ENCODE measurements at regions not wholly inside any gene's neighbourhood (a gene's known extent, or its start where the extent isn't known, plus 50 kb on each side); places are given as distances from the start of the nearest gene placed in this dataset.

DNA sequence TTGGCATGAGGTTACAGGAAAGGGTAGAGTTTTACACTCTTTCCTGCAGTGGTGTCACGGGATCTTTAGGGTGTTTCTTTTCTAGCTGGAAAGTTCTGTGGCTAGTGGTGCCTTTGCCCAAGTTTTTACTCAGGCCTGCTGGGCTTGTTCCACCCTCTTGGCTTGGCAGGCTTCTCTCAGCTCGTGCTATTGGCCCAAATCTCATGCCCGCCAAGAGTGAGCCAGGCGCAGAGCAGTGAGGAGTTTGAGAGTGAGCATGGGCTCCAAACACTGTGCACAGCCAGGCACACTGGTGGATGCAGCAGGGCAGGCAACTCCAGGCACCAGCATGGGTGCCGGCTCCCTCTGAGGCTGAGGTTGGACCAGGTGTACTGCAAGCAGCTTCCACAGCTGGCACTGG lies 206.5 kb downstream of the SAMD5 start:
- no peak overlapping the region for H3K9ac ChIP-seq (ENCODE audit: low read depth, low read length)
- H3K27ac ChIP-seq (ENCODE audit: low read depth, low read length), result no peak overlapping the region
- H3K4me3 ChIP-seq (ENCODE audit: low read depth, low read length), result no peak overlapping the region
- H3K36me3 ChIP-seq (ENCODE audit: control insufficient read depth, insufficient read depth, low read length), result no peaks in the 10 kb centered on the region
- no peaks in the 10 kb centered on the region for H3K27me3 ChIP-seq (ENCODE audit: control insufficient read depth, insufficient read depth, low read length)
- no peaks in the 10 kb centered on the region for H3K4me1 ChIP-seq (ENCODE audit: control insufficient read depth, insufficient read depth, low read length)
- H3K9me3 ChIP-seq (ENCODE audit: control insufficient read depth, insufficient read depth, low read length), result no peaks in the 10 kb centered on the region

DNA sequence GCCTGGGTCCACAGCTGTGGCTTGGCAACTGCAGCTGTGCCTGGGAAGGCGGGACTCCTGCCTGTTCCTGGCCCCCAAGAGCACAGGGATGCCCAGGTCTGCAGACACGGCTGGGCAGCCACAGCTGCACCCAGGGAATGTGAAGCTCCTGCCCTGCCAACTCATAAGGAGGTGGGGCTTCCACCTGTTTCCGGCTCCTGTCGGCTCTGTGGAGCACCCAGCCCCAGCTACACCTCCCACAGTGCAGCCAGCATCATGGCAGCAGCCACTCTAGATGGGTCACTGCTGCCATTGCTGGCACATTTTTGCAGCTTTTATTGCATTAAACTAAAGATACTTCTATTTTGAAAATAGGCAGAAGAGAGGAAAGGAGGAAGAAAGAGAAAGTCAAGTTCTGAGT lies 207.9 kb downstream of the SAMD5 start:
- no peak overlapping the region for H3K9ac ChIP-seq (ENCODE audit: low read depth, low read length)
- no peak overlapping the region for H3K4me3 ChIP-seq (ENCODE audit: low read depth, low read length)
- H3K27me3 ChIP-seq (ENCODE audit: control insufficient read depth, insufficient read depth, low read length), result no peaks in the 10 kb centered on the region
- H3K9me3 ChIP-seq (ENCODE audit: control insufficient read depth, insufficient read depth, low read length), result no peaks in the 10 kb centered on the region
- H3K27ac ChIP-seq (ENCODE audit: low read depth, low read length), result no peak overlapping the region
- H3K4me1 ChIP-seq (ENCODE audit: control insufficient read depth, insufficient read depth, low read length), result no peaks in the 10 kb centered on the region
- no peaks in the 10 kb centered on the region for H3K36me3 ChIP-seq (ENCODE audit: control insufficient read depth, insufficient read depth, low read length)

DNA sequence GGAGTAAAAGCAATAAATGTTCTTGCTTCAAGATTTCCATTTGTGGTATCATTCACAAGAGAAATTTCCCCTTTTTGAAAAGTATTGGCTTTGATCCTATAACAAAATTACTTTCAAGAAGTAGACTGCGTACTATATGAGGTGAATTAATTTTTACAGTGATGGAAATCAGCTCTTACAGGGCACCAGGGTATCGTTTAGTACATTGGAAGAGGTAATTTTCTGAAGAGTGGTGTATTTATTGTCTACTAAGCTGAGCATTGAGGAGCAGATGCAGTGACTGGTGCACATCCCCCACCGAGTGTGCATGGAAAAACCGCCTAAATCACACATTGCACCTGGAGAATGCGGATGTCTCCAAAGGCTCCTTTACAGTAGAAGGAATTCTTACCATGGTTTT lies 209.5 kb downstream of the SAMD5 start:
- H3K9ac ChIP-seq (ENCODE audit: low read depth, low read length), result no peak overlapping the region
- H3K9me3 ChIP-seq (ENCODE audit: control insufficient read depth, insufficient read depth, low read length), result no peaks in the 10 kb centered on the region
- no peak overlapping the region for H3K27ac ChIP-seq (ENCODE audit: low read depth, low read length)
- no peaks in the 10 kb centered on the region for H3K36me3 ChIP-seq (ENCODE audit: control insufficient read depth, insufficient read depth, low read length)
- no peaks in the 10 kb centered on the region for H3K27me3 ChIP-seq (ENCODE audit: control insufficient read depth, insufficient read depth, low read length)
- no peak overlapping the region for H3K4me3 ChIP-seq (ENCODE audit: low read depth, low read length)
- no peaks in the 10 kb centered on the region for H3K4me1 ChIP-seq (ENCODE audit: control insufficient read depth, insufficient read depth, low read length)

DNA sequence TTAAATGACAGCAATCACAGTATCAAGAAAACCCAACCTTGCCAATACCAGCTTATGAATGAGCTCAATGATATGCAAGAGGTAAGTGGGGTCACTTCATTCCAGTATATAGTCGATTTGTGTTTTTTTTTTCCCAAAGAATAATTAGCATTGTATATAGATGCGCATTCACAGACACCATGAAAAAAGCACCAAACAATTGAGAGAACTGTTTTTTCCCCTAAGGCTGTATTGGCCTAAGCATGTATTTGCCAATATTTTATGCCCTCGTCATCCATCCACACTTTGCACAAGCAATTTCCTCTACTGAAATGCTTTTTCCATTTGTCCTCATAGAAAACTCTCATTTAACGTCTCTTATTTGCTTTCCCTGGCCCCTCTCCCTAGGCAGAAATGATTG lies 213.7 kb downstream of the SAMD5 start:
- Histone ChIP-seq H3K27me3 (ENCODE audit: control insufficient read depth, insufficient read depth, low read length) (no peaks in the 10 kb centered on the region), H3K9ac (ENCODE audit: low read depth, low read length) (no peak overlapping the region), H3K4me3 (ENCODE audit: low read depth, low read length) (no peak overlapping the region), H3K9me3 (ENCODE audit: control insufficient read depth, insufficient read depth, low read length) (no peaks in the 10 kb centered on the region), H3K27ac (ENCODE audit: low read depth, low read length) (no peak overlapping the region), H3K36me3 (ENCODE audit: control insufficient read depth, insufficient read depth, low read length) (no peaks in the 10 kb centered on the region), H3K4me1 (ENCODE audit: control insufficient read depth, insufficient read depth, low read length) (peaks cover 11% of the 10 kb centered on the region)

DNA sequence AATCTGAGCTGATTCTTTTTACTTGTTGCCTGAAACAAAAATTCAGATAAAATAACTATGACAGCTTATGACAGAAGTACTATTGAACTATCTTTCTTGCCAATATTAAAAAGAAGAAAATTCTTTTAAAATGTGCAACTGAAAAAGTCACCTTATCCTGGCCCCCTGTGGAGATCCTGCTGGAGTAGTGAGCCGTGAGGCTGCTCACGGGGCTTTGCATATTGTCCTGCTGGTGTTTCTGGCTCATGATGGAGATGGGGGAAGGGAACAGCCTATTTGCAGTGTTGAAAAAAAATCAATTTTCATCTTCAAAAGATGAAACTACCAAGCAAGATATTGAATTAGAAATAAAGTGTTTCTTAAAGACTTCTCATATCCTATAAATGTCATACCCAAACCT lies 216.0 kb downstream of the SAMD5 start:
- Histone ChIP-seq H3K4me3 (ENCODE audit: low read depth, low read length) (no peak overlapping the region; the same call in 1 of the 2 replicates), H3K36me3 (ENCODE audit: control insufficient read depth, insufficient read depth, low read length) (no peaks in the 10 kb centered on the region), H3K4me1 (ENCODE audit: control insufficient read depth, insufficient read depth, low read length) (peaks cover 11% of the 10 kb centered on the region), H3K9me3 (ENCODE audit: control insufficient read depth, insufficient read depth, low read length) (no peaks in the 10 kb centered on the region), H3K27ac (ENCODE audit: low read depth, low read length) (no peak overlapping the region), H3K9ac (ENCODE audit: low read depth, low read length) (no peak overlapping the region), H3K27me3 (ENCODE audit: control insufficient read depth, insufficient read depth, low read length) (no peaks in the 10 kb centered on the region)

DNA sequence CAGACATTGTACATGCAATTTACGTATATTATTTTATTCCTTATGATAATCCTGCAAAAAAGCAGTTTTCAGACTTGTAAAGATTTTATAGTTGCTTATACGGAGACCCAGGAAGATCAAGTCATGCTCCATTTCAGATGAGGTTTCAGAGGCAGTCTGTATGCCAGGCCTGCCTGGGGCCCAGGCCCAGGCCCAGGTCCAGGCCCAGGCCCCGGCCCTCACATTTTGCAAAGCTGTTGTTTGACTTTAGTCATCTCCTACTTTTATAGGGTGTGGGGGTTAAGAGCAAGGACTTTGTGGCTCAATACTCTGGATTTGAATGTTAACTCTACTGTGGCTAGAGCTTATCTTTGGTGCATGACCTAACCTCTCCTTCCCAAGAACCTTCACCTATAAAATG lies 217.9 kb downstream of the SAMD5 start:
- Histone ChIP-seq H3K9me3 (ENCODE audit: control insufficient read depth, insufficient read depth, low read length) (no peaks in the 10 kb centered on the region), H3K27me3 (ENCODE audit: control insufficient read depth, insufficient read depth, low read length) (no peaks in the 10 kb centered on the region), H3K4me3 (ENCODE audit: low read depth, low read length) (no peak overlapping the region), H3K36me3 (ENCODE audit: control insufficient read depth, insufficient read depth, low read length) (no peaks in the 10 kb centered on the region), H3K9ac (ENCODE audit: low read depth, low read length) (no peak overlapping the region), H3K27ac (ENCODE audit: low read depth, low read length) (no peak overlapping the region), H3K4me1 (ENCODE audit: control insufficient read depth, insufficient read depth, low read length) (peaks cover 11% of the 10 kb centered on the region)

DNA sequence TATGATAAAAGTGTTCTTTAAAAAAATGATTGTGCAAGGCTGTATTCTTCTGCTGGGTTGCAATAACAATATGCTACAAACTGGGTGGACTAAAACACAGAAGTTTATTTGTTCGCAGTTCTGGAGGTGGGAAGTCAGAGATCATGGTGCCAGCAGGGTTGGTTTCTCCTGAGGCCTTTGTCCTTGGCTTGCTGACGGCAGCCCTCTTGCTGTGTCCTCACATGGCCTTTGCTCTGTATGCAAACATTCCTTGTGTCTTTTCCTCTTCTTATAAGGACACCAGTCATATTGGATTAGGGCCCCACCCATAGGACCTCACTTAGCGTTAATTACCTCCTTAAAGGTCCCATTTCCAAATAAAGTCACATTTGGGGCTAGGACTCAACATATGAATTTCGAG lies 220.4 kb downstream of the SAMD5 start:
- Histone ChIP-seq H3K36me3 (ENCODE audit: control insufficient read depth, insufficient read depth, low read length) (no peaks in the 10 kb centered on the region), H3K4me3 (ENCODE audit: low read depth, low read length) (no peak overlapping the region), H3K9me3 (ENCODE audit: control insufficient read depth, insufficient read depth, low read length) (no peaks in the 10 kb centered on the region), H3K27me3 (ENCODE audit: control insufficient read depth, insufficient read depth, low read length) (no peaks in the 10 kb centered on the region), H3K9ac (ENCODE audit: low read depth, low read length) (no peak overlapping the region), H3K27ac (ENCODE audit: low read depth, low read length) (no peak overlapping the region), H3K4me1 (ENCODE audit: control insufficient read depth, insufficient read depth, low read length) (peaks cover 11% of the 10 kb centered on the region)

DNA sequence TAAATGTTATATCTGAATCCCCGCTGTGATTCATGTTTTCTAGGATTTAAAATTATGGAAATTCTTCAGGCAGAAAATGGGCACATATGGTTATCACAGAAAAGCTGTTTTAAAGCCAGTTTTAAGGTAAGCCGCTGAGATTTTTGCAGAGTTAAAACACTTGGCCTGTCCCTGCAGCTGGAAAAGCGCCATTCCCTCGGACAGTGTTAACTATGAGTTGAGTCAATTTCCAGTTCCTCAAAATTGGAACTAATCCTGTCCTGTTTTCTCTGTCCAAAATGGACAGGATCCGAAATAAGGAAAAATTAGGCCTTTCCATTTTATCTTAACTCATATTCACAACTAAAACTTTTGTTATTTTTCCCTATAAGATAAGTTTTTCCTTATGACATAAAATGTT lies 225.2 kb downstream of the SAMD5 start:
- Histone ChIP-seq H3K36me3 (ENCODE audit: control insufficient read depth, insufficient read depth, low read length) (no peaks in the 10 kb centered on the region), H3K9ac (ENCODE audit: low read depth, low read length) (no peak overlapping the region), H3K27me3 (ENCODE audit: control insufficient read depth, insufficient read depth, low read length) (no peaks in the 10 kb centered on the region), H3K27ac (ENCODE audit: low read depth, low read length) (no peak overlapping the region), H3K4me1 (ENCODE audit: control insufficient read depth, insufficient read depth, low read length) (no peaks in the 10 kb centered on the region; the same call in 1 of the 2 replicates), H3K4me3 (ENCODE audit: low read depth, low read length) (no peak overlapping the region), H3K9me3 (ENCODE audit: control insufficient read depth, insufficient read depth, low read length) (no peaks in the 10 kb centered on the region)

DNA sequence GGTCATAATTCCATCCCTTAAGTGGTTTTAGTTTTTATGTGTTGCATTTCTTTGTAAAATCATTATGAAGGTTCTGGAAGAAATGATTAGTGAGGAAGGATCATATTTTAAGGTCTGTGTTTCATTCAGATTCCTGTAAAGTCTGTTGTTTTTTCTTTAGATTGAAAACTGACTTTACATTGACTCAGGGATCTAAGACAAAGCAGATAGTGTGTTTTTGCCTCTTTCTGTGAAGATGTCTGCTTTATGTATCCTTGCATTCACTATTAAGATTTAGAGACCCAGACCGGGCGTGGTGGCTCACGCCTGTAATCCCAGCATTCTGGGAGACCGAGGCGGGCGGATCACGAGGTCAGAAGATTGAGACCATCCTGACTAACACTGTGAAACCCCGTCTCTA lies 225.7 kb downstream of the SAMD5 start:
- Histone ChIP-seq H3K4me3 (ENCODE audit: low read depth, low read length) (no peak overlapping the region), H3K27ac (ENCODE audit: low read depth, low read length) (no peak overlapping the region), H3K9ac (ENCODE audit: low read depth, low read length) (no peak overlapping the region), H3K4me1 (ENCODE audit: control insufficient read depth, insufficient read depth, low read length) (peaks cover 3% of the 10 kb centered on the region; the same call in 1 of the 2 replicates), H3K9me3 (ENCODE audit: control insufficient read depth, insufficient read depth, low read length) (no peaks in the 10 kb centered on the region), H3K36me3 (ENCODE audit: control insufficient read depth, insufficient read depth, low read length) (no peaks in the 10 kb centered on the region), H3K27me3 (ENCODE audit: control insufficient read depth, insufficient read depth, low read length) (no peaks in the 10 kb centered on the region)

DNA sequence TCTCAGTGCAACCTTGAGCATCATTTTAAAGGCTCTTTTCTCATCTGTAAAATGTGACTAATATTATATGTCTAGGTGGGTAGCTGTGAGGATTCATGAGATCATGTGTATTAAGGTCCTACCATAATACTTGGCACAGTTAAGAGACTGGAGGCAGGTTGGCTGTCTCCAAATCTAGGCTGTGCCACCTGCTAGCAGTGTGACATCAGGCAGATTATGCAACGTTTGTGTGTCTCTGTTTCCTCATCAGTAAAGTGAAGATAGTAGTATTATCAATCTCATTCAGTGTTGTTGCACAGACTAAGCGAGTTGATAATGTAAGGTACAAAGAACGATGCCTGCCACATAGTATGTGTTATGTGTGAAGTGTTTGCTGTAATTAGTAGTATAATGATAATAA lies 227.4 kb downstream of the SAMD5 start:
- no peak overlapping the region for H3K9ac ChIP-seq (ENCODE audit: low read depth, low read length)
- no peaks in the 10 kb centered on the region for H3K36me3 ChIP-seq (ENCODE audit: control insufficient read depth, insufficient read depth, low read length)
- no peak overlapping the region for H3K27ac ChIP-seq (ENCODE audit: low read depth, low read length)
- H3K4me3 ChIP-seq (ENCODE audit: low read depth, low read length), result no peak overlapping the region
- H3K9me3 ChIP-seq (ENCODE audit: control insufficient read depth, insufficient read depth, low read length), result no peaks in the 10 kb centered on the region
- no peaks in the 10 kb centered on the region for H3K27me3 ChIP-seq (ENCODE audit: control insufficient read depth, insufficient read depth, low read length)
- peaks cover 12% of the 10 kb centered on the region; the same call in 1 of the 2 replicates for H3K4me1 ChIP-seq (ENCODE audit: control insufficient read depth, insufficient read depth, low read length)

DNA sequence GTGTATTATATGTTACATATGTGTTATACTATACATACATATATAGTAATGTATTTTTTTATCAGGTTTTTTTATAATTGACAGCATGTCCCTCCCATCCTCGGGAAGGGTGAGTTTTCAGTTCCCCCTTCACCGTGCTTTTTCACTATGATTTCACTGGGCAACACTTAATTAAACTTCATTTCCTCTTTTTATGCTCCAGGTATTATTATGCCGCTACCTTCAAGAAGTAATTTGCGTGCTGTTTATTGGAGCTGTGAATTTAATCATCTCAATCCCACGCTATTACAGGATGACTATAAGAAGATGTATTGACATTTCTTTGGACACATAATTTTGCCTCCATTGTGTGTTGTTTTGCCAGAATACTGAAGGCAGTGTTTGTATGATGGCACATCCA lies 228.6 kb downstream of the SAMD5 start:
- peaks cover 12% of the 10 kb centered on the region; the same call in 1 of the 2 replicates for H3K4me1 ChIP-seq (ENCODE audit: control insufficient read depth, insufficient read depth, low read length)
- no peak overlapping the region for H3K27ac ChIP-seq (ENCODE audit: low read depth, low read length)
- H3K9ac ChIP-seq (ENCODE audit: low read depth, low read length), result no peak overlapping the region
- no peaks in the 10 kb centered on the region for H3K27me3 ChIP-seq (ENCODE audit: control insufficient read depth, insufficient read depth, low read length)
- no peak overlapping the region for H3K4me3 ChIP-seq (ENCODE audit: low read depth, low read length)
- no peaks in the 10 kb centered on the region for H3K36me3 ChIP-seq (ENCODE audit: control insufficient read depth, insufficient read depth, low read length)
- H3K9me3 ChIP-seq (ENCODE audit: control insufficient read depth, insufficient read depth, low read length), result no peaks in the 10 kb centered on the region

DNA sequence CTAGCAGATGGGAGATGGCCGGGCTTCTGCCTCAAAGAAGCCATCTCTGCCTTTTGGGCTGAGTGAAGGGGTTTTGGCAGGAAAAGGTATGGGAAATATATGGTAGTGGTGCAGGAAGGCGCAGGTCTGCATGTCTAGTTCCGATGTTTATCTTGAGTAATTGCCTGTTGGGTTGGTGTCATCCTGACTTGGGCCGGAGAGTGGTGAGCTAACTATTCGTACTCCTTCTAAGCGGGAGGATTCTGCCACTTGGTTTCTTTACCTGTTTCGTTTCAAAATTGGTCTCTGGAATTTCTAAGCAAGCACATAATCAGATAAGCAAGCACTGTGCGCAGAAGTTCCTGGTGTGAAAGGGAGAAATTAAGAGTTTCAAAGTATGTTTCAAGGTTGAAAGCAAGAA lies 229.6 kb downstream of the SAMD5 start:
- H3K9ac ChIP-seq (ENCODE audit: low read depth, low read length), result no peak overlapping the region
- no peaks in the 10 kb centered on the region for H3K36me3 ChIP-seq (ENCODE audit: control insufficient read depth, insufficient read depth, low read length)
- no peaks in the 10 kb centered on the region for H3K9me3 ChIP-seq (ENCODE audit: control insufficient read depth, insufficient read depth, low read length)
- H3K4me1 ChIP-seq (ENCODE audit: control insufficient read depth, insufficient read depth, low read length), result peaks cover 12% of the 10 kb centered on the region; the same call in 1 of the 2 replicates
- no peak overlapping the region for H3K27ac ChIP-seq (ENCODE audit: low read depth, low read length)
- H3K4me3 ChIP-seq (ENCODE audit: low read depth, low read length), result no peak overlapping the region
- no peaks in the 10 kb centered on the region for H3K27me3 ChIP-seq (ENCODE audit: control insufficient read depth, insufficient read depth, low read length)
